Cardiac fibroblast (primary cell): ENCODE measurements at regions not wholly inside any gene's neighbourhood (a gene's known extent, or its start where the extent isn't known, plus 50 kb on each side); places are given as distances from the start of the nearest gene placed in this dataset.
A peak's percentile ranks its signal among the peaks of the same experiment; 100 is the strongest.

ENCODE experiments used
- DNase-seq, 2 donors: peaks; one replicate each; pipeline versions ENCODE4 v3.0.0 to v3.0.0-alpha.2; 2010; ENCODE audit warnings: low read depth in 2 of 2
- H3K4me3 ChIP-seq, 2 donors: replicated peaks in 1 of 2; 1 replicate in 1 of 2; 2 replicates in 1 of 2; pipeline ENCODE4 v1.5.1; 2011; ENCODE audit warnings: low read depth in 2 of 2, low read length in 2 of 2, mild to moderate bottlenecking in 2 of 2, moderate library complexity in 1 of 2
- TF ChIP-seq, protein P1 (sequence below): IDR thresholded peaks from one replicate; pipeline ENCODE4 v1.5.1; 2011; ENCODE audit warnings: low read depth, mild to moderate bottlenecking, low read length, inconsistent platforms

DNA sequence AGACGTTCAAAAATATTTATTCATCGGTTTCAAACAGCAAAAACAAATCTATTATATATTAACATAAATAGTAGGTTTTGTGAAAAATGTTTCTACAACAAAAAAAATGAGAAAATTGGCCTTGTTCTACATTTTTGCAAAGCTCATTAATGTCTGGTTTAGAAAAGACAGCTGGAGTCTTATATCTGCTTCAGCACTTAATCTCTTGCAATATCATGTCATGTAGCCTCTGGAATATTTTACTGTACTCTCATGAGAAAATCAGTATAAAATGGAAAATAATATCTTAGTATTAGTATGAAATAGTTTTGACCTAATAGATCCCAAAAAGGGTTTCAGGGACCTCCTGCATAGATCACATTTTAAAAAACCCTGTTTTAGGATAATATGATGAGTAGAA lies 326.6 kb downstream of the ARL4A start:
- no peak for DNase-seq
- TF ChIP-seq, protein P1, sequence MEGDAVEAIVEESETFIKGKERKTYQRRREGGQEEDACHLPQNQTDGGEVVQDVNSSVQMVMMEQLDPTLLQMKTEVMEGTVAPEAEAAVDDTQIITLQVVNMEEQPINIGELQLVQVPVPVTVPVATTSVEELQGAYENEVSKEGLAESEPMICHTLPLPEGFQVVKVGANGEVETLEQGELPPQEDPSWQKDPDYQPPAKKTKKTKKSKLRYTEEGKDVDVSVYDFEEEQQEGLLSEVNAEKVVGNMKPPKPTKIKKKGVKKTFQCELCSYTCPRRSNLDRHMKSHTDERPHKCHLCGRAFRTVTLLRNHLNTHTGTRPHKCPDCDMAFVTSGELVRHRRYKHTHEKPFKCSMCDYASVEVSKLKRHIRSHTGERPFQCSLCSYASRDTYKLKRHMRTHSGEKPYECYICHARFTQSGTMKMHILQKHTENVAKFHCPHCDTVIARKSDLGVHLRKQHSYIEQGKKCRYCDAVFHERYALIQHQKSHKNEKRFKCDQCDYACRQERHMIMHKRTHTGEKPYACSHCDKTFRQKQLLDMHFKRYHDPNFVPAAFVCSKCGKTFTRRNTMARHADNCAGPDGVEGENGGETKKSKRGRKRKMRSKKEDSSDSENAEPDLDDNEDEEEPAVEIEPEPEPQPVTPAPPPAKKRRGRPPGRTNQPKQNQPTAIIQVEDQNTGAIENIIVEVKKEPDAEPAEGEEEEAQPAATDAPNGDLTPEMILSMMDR, result no peak
- no peak overlapping the region for H3K4me3 ChIP-seq

DNA sequence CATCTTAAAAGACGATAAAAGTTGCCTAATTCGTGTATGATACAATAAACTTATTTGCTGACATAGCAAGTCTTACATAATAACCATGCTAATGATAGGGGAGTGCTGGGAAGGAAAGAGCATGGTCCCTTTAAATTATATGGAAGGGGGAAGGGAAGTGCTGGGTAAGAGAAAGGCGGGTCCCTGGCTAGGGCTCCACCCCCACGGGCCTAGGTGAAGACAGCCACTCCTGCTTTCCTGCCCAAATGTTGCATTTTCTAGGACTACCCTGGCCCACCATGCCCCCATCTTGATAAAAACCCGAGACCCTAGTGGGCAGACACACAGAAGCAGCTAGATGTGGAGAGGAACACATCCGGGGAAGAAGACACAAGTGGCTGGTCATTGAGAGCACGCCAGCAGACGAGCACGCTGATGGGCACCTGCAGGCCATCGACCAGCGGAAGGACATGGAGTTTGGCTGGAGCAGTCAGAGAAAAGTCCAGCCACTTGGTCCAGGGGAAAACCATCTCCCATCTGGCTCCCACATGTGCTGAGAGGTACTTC lies 328.7 kb downstream of the ARL4A start:
- TF ChIP-seq, protein P1, result no peak
- no peak for DNase-seq
- H3K4me3 ChIP-seq, result no peak overlapping the region

DNA sequence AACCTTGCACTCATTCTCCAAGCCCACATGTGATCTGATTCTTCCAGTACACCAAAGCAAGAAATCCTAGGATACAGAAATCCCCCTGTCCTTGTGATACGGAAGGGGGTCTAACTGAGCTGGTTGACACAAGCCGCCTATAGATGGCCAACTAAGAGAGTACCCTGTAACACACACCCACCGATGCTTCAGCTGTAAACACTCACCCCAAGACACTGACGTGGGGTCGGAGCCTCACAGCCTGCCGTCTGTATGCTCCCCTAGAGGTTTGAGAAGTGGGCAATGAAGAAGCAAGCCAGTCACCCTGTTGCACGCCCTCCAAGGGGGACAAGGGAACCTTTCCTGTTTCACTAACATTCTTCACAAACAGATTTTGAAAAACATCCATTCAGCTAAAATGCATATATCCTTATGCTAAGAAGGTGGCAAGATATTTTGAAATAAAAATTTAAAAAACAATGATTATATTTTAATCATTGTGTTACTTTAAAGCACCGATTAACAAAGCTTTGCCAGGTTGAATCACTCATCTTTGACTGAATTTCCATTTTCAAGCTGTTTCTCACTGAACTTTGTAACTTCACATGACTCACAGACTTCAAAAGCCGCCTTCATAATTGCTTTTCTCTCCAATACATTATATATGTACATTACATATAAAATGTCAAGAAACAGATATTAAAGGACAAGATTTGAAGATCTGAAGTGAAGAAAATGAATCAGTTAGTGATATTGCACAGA lies 329.3 kb downstream of the ARL4A start:
- no peak overlapping the region for H3K4me3 ChIP-seq
- TF ChIP-seq, protein P1, result no peak
- DNase-seq, result peak; percentile 11 to 62

DNA sequence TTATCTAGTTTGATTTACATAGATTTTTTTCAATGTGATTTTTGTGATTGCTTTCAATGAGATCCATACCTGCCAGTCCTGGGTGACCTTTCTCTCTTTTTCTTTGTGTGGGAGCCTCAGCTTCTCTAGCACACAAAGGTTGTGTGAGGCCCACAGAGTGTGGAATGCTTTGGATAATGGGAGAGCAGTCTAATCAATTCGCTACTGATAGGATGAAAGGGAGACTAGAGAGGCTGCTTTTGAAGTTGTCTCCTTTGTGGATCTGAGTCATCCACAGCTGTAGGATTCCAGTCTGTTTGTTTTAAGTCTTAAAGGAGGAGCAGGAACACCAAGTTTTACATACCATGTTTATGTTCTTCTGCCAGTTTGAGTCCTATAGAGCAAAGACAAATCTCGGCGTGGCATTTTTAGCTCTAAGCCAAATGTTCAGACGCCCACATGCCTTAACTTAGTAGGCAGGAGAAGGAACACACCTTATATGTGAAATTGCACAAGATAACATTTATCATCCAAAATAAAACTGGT lies 330.0 kb downstream of the ARL4A start:
- DNase-seq, result peak; percentile 38 to 76
- H3K4me3 ChIP-seq, result peak overlapping the region in 1 of 2 donors; percentile 16
- TF ChIP-seq, protein P1, result no peak

GRCh38 chr7:13017881-13018280 lies 330.4 kb downstream of the ARL4A start:
- DNase-seq, result peak in 1 of 2 donors; percentile 44
- H3K4me3 ChIP-seq, result peak overlapping the region in 1 of 2 donors; percentile 16
- TF ChIP-seq, protein P1, result no peak

- no peak overlapping the region for H3K4me3 ChIP-seq
- DNase-seq, result peak in 1 of 2 donors; percentile 15
- TF ChIP-seq, protein P1, result no peak
These were observed 334.3 kb downstream of the ARL4A start for GRCh38 chr7:13021566-13022300.
